AG08395 (cell line): ENCODE measurements at regions not wholly inside any gene's neighbourhood (a gene's known extent, or its start where the extent isn't known, plus 50 kb on each side); places are given as distances from the start of the nearest gene placed in this dataset.

ENCODE experiments used
- DNase-seq: peaks from one replicate; pipeline ENCODE4 v3.0.0; 2012; ENCODE audit warnings: mixed read lengths, low spot score

- DNase-seq = no peak
Measured at GRCh38 chr1:189349607-189350006, 1128.1 kb downstream of the BRINP3 start.

GRCh38 chr1:189350983-189351616, 1126.6 kb downstream of the BRINP3 start:
- no peak for DNase-seq

- DNase-seq = no peak
Measured at GRCh38 chr1:189351960-189352359, 1125.7 kb downstream of the BRINP3 start.

GRCh38 chr1:189356206-189356605, 1121.5 kb downstream of the BRINP3 start:
- no peak for DNase-seq

GRCh38 chr1:189357317-189357716, 1120.3 kb downstream of the BRINP3 start:
- DNase-seq = no peak

DNA sequence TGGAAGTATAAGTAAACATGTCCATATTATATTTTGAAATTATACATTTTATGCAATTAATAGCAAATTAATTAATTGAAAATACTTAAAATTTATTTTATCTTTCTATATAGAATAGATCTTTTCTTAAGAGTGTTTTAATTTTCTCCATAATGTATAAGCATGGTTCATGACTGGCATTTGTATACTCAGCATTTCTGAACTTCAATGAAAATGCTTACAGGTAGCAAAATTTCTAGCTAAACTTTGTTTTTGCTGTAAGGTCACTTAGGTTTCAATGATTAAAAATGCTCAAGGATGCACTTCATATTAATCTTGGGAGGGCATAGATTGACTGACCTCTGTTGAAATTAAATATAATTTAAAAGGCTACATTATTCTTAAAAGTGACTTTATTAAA, 1108.1 kb downstream of the BRINP3 start:
- DNase-seq = no peak

DNA sequence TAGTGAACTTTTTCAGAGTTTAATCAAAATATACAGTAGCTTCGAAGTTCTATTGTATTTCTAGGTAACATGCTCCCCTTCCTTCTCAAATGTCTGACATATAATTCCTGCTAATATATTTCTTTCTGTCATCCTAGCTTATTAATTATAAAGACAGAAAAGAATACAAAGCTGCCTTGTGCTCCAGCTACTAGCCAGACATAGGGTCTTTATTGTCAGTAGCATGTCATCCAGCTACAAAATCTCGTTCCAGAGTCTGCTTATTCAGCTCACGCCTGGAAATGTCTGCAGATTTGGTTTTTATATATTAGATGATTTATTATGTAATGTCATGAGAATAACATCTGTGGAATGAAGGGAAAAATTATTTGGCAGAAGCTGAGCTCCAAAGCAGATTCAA, 1102.8 kb downstream of the BRINP3 start:
- DNase-seq = no peak

DNA sequence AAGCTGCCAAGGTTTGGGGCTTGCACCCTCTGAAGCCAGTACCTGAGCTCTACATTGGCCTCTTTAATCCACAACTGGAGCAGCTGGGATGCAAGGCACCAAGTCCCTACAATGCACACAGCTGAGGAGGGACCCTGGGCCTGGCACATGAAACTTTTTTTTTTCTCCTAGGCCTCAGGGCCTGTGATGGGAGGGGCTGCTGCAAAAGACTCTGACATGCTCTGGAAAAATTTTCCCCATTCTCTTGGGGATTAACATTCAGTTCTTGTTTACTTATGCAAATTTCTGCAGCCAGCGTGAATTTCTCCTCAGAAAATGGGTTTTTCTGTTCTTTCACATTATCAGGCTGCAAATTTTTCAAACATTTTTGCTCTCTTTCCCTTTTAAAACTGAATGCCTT, 1072.2 kb downstream of the BRINP3 start:
- no peak for DNase-seq

DNA sequence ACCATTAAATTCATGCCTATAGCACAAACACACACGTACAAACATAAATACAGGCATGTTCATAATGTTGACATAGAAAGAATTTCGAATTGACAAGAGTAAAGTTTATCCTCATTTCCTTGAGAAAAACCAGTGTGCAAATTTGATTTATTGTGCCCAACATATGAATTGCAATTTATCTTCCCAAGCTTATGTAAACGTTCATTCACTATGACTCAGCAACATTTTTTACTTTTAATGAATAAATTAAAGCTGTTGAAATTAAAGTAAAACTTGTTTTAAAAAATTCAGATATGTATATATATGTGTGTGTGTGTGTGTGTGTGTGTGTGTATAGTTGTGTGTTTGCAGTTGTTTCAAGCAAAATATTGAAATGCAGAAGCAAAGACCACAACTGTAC, 1067.9 kb downstream of the BRINP3 start:
- DNase-seq = no peak

DNA sequence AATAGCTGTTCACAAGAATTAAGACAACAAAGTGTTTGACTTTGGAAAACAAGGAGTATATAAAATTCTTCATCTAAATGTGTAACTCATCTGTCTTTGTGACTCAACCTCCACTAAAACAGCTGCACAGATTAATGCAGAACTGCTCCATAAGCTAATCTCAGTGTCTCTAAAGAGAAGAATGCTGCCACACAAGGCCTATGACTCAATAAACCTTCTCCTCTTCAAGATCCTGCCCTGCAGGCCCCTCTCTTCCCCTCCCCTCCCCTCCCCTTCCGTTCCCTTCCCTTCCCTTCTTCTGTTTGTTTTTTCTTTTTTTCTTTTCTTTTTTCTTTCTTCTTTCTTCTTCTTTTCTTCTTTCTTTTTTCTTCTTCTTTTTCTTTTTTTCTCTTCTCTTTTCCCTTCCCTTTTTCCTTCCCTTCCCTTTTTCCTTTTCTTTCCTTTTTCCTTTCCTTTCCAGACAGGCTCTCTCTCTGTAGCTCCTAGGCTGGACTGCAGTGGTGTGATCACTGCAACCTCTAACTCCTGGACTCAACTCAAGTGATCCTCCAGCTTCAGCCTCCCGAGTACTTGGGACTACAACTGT, 1052.8 kb downstream of the BRINP3 start:
- DNase-seq = no peak

- no peak for DNase-seq
Measured at GRCh38 chr1:189429610-189430009, 1048.1 kb downstream of the BRINP3 start.

DNA sequence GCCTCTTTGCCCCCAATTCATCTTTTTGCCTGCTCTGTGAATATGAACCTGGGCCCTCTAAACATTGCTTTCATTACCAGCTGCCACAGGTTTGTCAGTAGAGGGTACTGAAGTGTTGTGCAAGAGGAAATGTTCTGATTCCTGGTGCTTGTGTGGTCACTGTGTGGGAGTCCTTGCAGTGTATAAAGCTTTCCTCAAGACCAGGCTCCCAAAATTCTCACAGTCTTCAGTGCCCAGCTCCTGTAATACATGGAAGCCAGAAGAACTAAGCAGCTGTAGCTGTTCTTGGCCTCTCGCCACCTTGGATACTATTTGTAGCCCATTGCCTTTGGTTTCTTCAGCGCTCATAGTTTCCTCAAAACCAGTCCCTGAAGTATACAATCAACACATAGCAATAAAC, 1046.2 kb downstream of the BRINP3 start:
- DNase-seq = no peak

DNA sequence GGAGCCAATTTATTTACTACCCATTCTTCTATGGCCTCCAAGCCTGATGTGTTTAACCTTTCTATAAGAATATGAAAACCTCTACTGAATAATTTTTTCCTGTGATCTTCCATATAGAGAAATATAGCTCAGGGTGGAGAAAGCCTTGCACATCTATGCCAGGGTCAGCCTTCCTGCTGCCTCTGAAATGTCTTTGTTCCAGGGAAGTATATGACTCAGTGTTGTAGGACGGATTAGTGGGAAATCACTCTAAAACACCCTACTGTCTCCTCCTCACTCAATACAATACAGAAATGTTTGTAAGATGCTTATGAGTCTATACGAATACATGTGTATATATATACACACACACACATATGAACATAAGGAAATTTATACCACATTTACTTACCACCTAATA, 1044.9 kb downstream of the BRINP3 start:
- DNase-seq = no peak

GRCh38 chr1:189434461-189434860, 1043.2 kb downstream of the BRINP3 start:
- no peak for DNase-seq

DNA sequence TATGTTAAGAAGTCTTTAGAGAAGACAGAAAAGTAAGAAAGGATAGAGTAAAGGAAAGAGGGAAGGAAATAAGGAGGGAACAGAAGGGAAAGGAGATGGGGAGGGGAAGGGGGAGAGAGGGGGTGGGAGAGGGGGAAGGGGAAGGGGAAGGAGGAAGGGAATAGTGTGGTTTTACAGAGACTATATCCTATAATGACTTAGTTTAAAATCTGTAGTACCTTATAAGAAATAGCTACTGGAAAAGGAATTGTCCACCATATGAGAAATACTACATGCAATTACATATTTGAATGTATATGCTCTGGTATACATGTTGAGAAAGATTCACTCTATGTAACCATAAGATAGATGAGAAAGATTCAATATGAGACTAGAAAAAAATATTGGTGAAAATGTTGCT, 1042.3 kb downstream of the BRINP3 start:
- no peak for DNase-seq

DNA sequence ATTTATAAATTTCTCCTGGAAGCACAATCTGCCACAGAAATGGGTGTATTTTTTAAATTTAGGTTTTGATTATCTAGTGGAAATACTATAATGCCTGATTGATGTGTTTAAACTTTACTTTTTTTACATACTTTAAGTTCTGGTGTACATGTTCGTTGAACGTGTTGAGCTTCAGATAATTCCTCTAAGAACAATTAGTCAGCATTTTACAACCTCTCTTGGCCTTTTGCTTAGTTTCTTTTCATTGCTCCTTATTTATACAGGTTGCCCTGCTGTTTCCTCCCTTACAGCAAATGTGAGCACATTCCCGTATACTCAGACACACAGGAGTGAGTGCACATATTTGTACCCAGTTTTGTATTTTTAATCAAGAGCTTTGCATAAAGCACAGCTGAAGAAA, 1038.9 kb downstream of the BRINP3 start:
- no peak for DNase-seq

GRCh38 chr1:189463166-189463565, 1014.5 kb downstream of the BRINP3 start:
- no peak for DNase-seq

DNA sequence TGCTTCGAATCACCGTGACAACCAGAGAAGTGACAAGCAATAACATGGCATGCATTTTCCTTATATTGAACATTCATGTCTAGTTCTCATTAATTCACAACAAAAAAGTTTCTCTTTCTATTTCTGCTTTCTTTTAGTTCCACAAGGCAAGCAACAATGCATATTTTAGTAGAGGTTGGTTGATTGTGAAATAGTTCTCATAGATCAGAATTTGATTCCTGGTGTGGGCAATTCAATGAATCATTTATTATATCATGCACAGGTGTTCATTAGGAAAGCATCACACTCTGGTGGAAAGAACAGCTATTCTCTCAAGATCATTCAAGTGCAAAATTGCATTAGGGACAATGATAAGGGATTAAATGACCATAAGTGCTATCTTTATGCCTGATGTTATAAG, 980.9 kb downstream of the BRINP3 start:
- DNase-seq = no peak

- DNase-seq = no peak
Measured at GRCh38 chr1:189499736-189500135, 977.9 kb downstream of the BRINP3 start.

DNA sequence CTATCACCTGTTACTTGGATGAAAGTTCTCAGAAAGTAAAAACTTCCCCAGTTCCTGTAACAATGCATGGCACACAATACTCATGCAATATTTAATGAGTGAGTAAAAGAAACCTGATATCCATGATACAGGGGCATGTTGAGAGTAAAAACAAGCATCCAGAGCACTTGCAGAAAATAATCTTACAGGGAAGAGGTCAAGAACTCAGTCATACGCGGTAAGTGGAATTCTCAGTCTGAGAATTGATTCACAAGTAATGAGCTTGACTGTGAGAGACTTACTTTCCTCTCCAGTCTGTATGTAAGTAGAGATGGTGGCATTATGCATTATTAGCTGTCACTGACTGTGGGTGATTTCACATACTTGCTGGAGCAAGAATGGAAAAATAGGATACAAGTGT, 976.9 kb downstream of the BRINP3 start:
- DNase-seq = no peak

GRCh38 chr1:189510827-189511226, 966.8 kb downstream of the BRINP3 start:
- no peak for DNase-seq

- DNase-seq = no peak
Measured at GRCh38 chr1:189513091-189513490, 964.6 kb downstream of the BRINP3 start.

DNA sequence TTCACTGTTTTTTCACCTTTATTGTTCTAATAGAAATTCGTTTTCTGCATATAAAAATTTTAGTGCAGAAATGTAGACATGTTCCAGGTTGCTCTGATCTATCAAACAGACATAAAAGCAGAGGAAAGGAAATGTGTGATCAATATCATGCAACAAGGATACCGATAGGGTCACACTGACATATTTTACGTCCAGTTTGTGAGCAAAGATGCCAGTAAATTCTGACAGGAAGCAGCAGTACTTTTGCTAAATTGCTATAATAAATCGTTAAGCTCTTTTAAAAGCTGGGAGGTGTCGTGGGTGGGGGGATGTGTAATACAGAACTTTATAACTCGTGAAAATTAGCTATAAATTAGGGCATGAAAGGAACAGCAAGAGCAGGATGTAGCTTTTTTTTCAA, 955.2 kb downstream of the BRINP3 start:
- DNase-seq = no peak

- no peak for DNase-seq
Measured at GRCh38 chr1:189524501-189524900, 953.2 kb downstream of the BRINP3 start.
